Transverse colon (tissue), 4 donors: ENCODE measurements at regions not wholly inside any gene's neighbourhood (a gene's known extent, or its start where the extent isn't known, plus 50 kb on each side); places are given as distances from the start of the nearest gene placed in this dataset.
A peak's percentile ranks its signal among the peaks of the same experiment; 100 is the strongest.

Source experiments
- DNase-seq: peaks from one replicate; pipeline ENCODE4 v3.0.0-alpha.2; 2019
- H3K27ac ChIP-seq, 4 donors: fragments of 200-600 bp; sonication (generic); 2 replicates each; pipeline ENCODE4 v1.5.1; 2016 to 2018; ENCODE audit warnings: inconsistent platforms in 4 of 4
- H3K27me3 ChIP-seq: fragments of 200-600 bp; sonication (generic); 2 replicates; pipeline ENCODE4 v1.5.1; 2017; ENCODE audit warnings: inconsistent platforms
- H3K36me3 ChIP-seq, 4 donors: fragments of 200-600 bp; sonication (generic); 2 replicates each; pipeline ENCODE4 v1.5.1; 2017 to 2019; ENCODE audit warnings: inconsistent platforms in 4 of 4
- H3K4me1 ChIP-seq, 4 donors: fragments of 200-600 bp; sonication (generic); 2 replicates each; pipeline ENCODE4 v1.5.1; 2017 to 2020; ENCODE audit warnings: inconsistent platforms in 4 of 4
- H3K4me3 ChIP-seq, 4 donors: fragments of 200-600 bp; sonication (generic); 1 replicate in 1 of 4; 2 replicates in 3 of 4; pipeline versions ENCODE4 v1.5.1 to v1.6.1; 2017 to 2019; ENCODE audit warnings: inconsistent platforms in 4 of 4
- H3K9me3 ChIP-seq, 2 donors: fragments of 200-600 bp; sonication (generic); 2 replicates each; pipeline ENCODE4 v1.5.1; 2017 to 2019; ENCODE audit warnings: inconsistent platforms in 2 of 2
- CTCF ChIP-seq, 5 experiments: fragments of 200-600 bp in 3 of 5; fragments of 450-650 bp in 2 of 5; sonication (generic) in 3 of 5; IDR thresholded peaks; 1 replicate in 2 of 5; 2 replicates in 3 of 5; pipeline ENCODE4 v1.5.1; 2016 to 2017; ENCODE audit warnings: antibody characterized with exemption in 5 of 5, inconsistent platforms in 3 of 5, mild to moderate bottlenecking in 2 of 5, moderate library complexity in 1 of 5
- EP300 ChIP-seq: sonication (generic); formaldehyde crosslinking; IDR thresholded peaks from one replicate; pipeline ENCODE4 v1.6.1; 2017; ENCODE audit warnings: antibody characterized with exemption, low read depth
- POLR2A ChIP-seq: fragments of 450-650 bp; IDR thresholded peaks from one replicate; pipeline ENCODE4 v1.6.1; 2016; ENCODE audit warnings: antibody characterized with exemption, mild to moderate bottlenecking, moderate library complexity
- POLR2AphosphoS5 ChIP-seq, 3 donors: sonication (generic); formaldehyde crosslinking; IDR thresholded peaks; one replicate each; pipeline ENCODE4 v1.6.1; 2016; ENCODE audit warnings: antibody characterized with exemption in 3 of 3
- WGBS, 2 donors: methylation state at CpG; one replicate each; pipeline ENCODE4 v1.1.5; 2018; ENCODE audit warnings: low coverage in 1 of 2; 5-methylcytosine and 5-hydroxymethylcytosine counted together
- in situ Hi-C, 4 donors: fragments of 200-750 bp; cut with MboI; loops; one replicate each; pipeline versions ENCODE4 v1.15.0 to v1.15.1; 2017; ENCODE audit warnings: low sequenced_read_pairs in 3 of 4, low pct_ligation_motif_present in 1 of 4, low pct_unique_long_range_greater_than_20kb in 1 of 4
- intact Hi-C: fragments of 100-400 bp; cut with DNase I; formaldehyde crosslinking; loops from one replicate; pipeline ENCODE4 v1.15.1; 2023; ENCODE audit warnings: low total_unique reads

- no peaks in the 10 kb centered on the region for H3K36me3 ChIP-seq
- H3K4me1 ChIP-seq = peaks cover 0 to 4% (median 0%) of the 10 kb centered on the region in 4 donors
- H3K9me3 ChIP-seq = no peaks in the 10 kb centered on the region
- intact Hi-C loops = no loop called here
- no peak for DNase-seq
- no peaks in the 10 kb centered on the region for H3K27me3 ChIP-seq
- TF ChIP-seq EP300 = no peak
- no peak for TF ChIP-seq POLR2AphosphoS5 (IDR thresholded peaks at IDR 0.05)
- no peak for TF ChIP-seq POLR2A
- in situ Hi-C loops = no loop called here
- WGBS, 2 donors = 68 to 70% methylated on average over 4 to 6 of the region's 6 CpGs
- peak overlapping the region in 1 of 4 donors; percentile 5 for H3K27ac ChIP-seq
- H3K4me3 ChIP-seq = no peak overlapping the region
These were observed 110.9 kb upstream of the JAG1 start for GRCh38 chr20:10784554-10785183.

GRCh38 chr20:10786678-10787077 is 112.9 kb upstream of the JAG1 start:
- H3K36me3 ChIP-seq = no peaks in the 10 kb centered on the region
- TF ChIP-seq CTCF (IDR thresholded peaks at IDR 0.05) = no peak
- no peak for TF ChIP-seq POLR2A
- no peak for TF ChIP-seq POLR2AphosphoS5 (IDR thresholded peaks at IDR 0.05)
- no peak for TF ChIP-seq EP300
- WGBS, 2 donors = 69 to 93% methylated on average over 1 of the region's 1 CpG

GRCh38 chr20:10788055-10788454 is 114.3 kb upstream of the JAG1 start:
- no peak for TF ChIP-seq POLR2A
- no peak for TF ChIP-seq POLR2AphosphoS5 (IDR thresholded peaks at IDR 0.05)
- TF ChIP-seq EP300 = no peak
- TF ChIP-seq CTCF (IDR thresholded peaks at IDR 0.05) = no peak
- Histone ChIP-seq H3K27ac (no peak overlapping the region), H3K4me3 (no peak overlapping the region), H3K9me3 (no peaks in the 10 kb centered on the region), H3K36me3 (no peaks in the 10 kb centered on the region), H3K4me1 (peaks cover 0 to 4% (median 0%) of the 10 kb centered on the region in 4 donors), H3K27me3 (no peaks in the 10 kb centered on the region)
- in situ Hi-C loops (no loop called here), intact Hi-C loops (no loop called here)
- 80 to 87% methylated on average over 1 to 2 of the region's 2 CpGs for WGBS, 2 donors
- DNase-seq = no peak

More at GRCh38 chr20:10786678-10787077, 112.9 kb upstream of the JAG1 start:
- Histone ChIP-seq H3K27me3 (no peaks in the 10 kb centered on the region), H3K4me3 (no peak overlapping the region), H3K4me1 (peaks cover 0 to 4% (median 0%) of the 10 kb centered on the region in 4 donors), H3K27ac (no peak overlapping the region), H3K9me3 (no peaks in the 10 kb centered on the region)
- intact Hi-C loops (no loop called here), in situ Hi-C loops (no loop called here)
- no peak for DNase-seq

- in situ Hi-C loops (no loop called here), intact Hi-C loops (no loop called here)
- H3K36me3 ChIP-seq = no peaks in the 10 kb centered on the region
- H3K9me3 ChIP-seq = no peaks in the 10 kb centered on the region
- H3K4me3 ChIP-seq = no peak overlapping the region
- no peak overlapping the region for H3K27ac ChIP-seq
- TF ChIP-seq CTCF (IDR thresholded peaks at IDR 0.05) = no peak
- no peak for TF ChIP-seq EP300
- no peak for TF ChIP-seq POLR2AphosphoS5 (IDR thresholded peaks at IDR 0.05)
- peaks cover 0 to 4% (median 0%) of the 10 kb centered on the region in 4 donors for H3K4me1 ChIP-seq
- WGBS, 2 donors = 88 to 92% methylated on average over 4 of the region's 4 CpGs
- H3K27me3 ChIP-seq = no peaks in the 10 kb centered on the region
- DNase-seq = no peak
These were observed 115.1 kb upstream of the JAG1 start for GRCh38 chr20:10788877-10789276.

GRCh38 chr20:10789386-10789785 is 115.6 kb upstream of the JAG1 start:
- no peak for DNase-seq
- H3K27ac ChIP-seq = no peak overlapping the region
- no peak for TF ChIP-seq POLR2AphosphoS5 (IDR thresholded peaks at IDR 0.05)
- TF ChIP-seq EP300 = no peak
- TF ChIP-seq CTCF (IDR thresholded peaks at IDR 0.05) = no peak
- TF ChIP-seq POLR2A = no peak
- no peaks in the 10 kb centered on the region for H3K9me3 ChIP-seq
- no peaks in the 10 kb centered on the region for H3K27me3 ChIP-seq
- no peaks in the 10 kb centered on the region for H3K36me3 ChIP-seq
- no peak overlapping the region for H3K4me3 ChIP-seq
- WGBS, 2 donors = 67 to 90% methylated on average over 1 of the region's 1 CpG
- peaks cover 0 to 4% (median 0%) of the 10 kb centered on the region in 4 donors for H3K4me1 ChIP-seq
- intact Hi-C loops = no loop called here
- in situ Hi-C loops = no loop called here
